ENCODE measurements at regions not wholly inside any gene's neighbourhood (a gene's known extent, or its start where the extent isn't known, plus 50 kb on each side); places are given as distances from the start of the nearest gene placed in this dataset.

- no peak for DNase-seq
- no peak overlapping the region for H2BK5ac ChIP-seq (ENCODE audit: low read depth, low read length, poor library complexity)
- H3K27me3 ChIP-seq (ENCODE audit: insufficient read depth, low read length): no peaks in the 10 kb centered on the region
- H2AFZ ChIP-seq (ENCODE audit: insufficient read depth, low read length, poor library complexity): no peak overlapping the region
- no peaks in the 10 kb centered on the region for H3K4me1 ChIP-seq (ENCODE audit: control insufficient read depth in 1 of 2, insufficient read depth in 2 of 2, low read length in 2 of 2)
- no peaks in the 10 kb centered on the region for H3K79me1 ChIP-seq (ENCODE audit: low read length)
- H3K4me3 ChIP-seq (ENCODE audit: low read depth, low read length): no peak overlapping the region
- no peak overlapping the region for H2BK120ac ChIP-seq (ENCODE audit: insufficient read depth, low read length, poor library complexity)
- H3K4ac ChIP-seq (ENCODE audit: low read depth, low read length): no peak overlapping the region
- H4K12ac ChIP-seq (ENCODE audit: low read depth, low read length): no peak overlapping the region
- H3K79me2 ChIP-seq (ENCODE audit: control insufficient read depth, insufficient read depth, low read length, poor library complexity): no peaks in the 10 kb centered on the region
- no peaks in the 10 kb centered on the region for H3K9me3 ChIP-seq (ENCODE audit: insufficient read depth, low read depth, low read length)
- H3K9ac ChIP-seq (ENCODE audit: low read length): no peak overlapping the region
- H3K36me3 ChIP-seq (ENCODE audit: control insufficient read depth in 1 of 2, insufficient read depth in 2 of 2, low read length in 2 of 2): no peaks in the 10 kb centered on the region
- no peak overlapping the region for H3K27ac ChIP-seq (ENCODE audit: low read depth, low read length)
- H4K91ac ChIP-seq (ENCODE audit: low read depth, low read length): no peak overlapping the region
- H4K8ac ChIP-seq (ENCODE audit: low read depth, low read length): no peak overlapping the region
- no peak overlapping the region for H3K14ac ChIP-seq (ENCODE audit: low read length)
- no peak overlapping the region for H3K18ac ChIP-seq (ENCODE audit: low read length)
- no peak overlapping the region for H3K23ac ChIP-seq (ENCODE audit: low read length)
- no peak overlapping the region for H3K4me2 ChIP-seq (ENCODE audit: low read length)
- H2BK12ac ChIP-seq (ENCODE audit: low read length): no peak overlapping the region
- H2AK5ac ChIP-seq (ENCODE audit: low read length): no peak overlapping the region
- WGBS (ENCODE audit: extremely low coverage, insufficient coverage, insufficient read length): no CpG with 5 or more reads among the region's 5 CpGs
Measured at GRCh38 chr18:72325307-72325706, 218.8 kb downstream of the CBLN2 start.

GRCh38 chr18:72324677-72325076 is 219.5 kb downstream of the CBLN2 start:
- no CpG with 5 or more reads among the region's 4 CpGs for WGBS (ENCODE audit: extremely low coverage, insufficient coverage, insufficient read length)
- Histone ChIP-seq H3K4me1 (ENCODE audit: control insufficient read depth in 1 of 2, insufficient read depth in 2 of 2, low read length in 2 of 2) (no peaks in the 10 kb centered on the region), H3K4ac (ENCODE audit: low read depth, low read length) (no peak overlapping the region), H4K12ac (ENCODE audit: low read depth, low read length) (no peak overlapping the region), H3K27ac (ENCODE audit: low read depth, low read length) (no peak overlapping the region), H2BK5ac (ENCODE audit: low read depth, low read length, poor library complexity) (no peak overlapping the region), H3K27me3 (ENCODE audit: insufficient read depth, low read length) (no peaks in the 10 kb centered on the region), H3K14ac (ENCODE audit: low read length) (no peak overlapping the region), H2BK12ac (ENCODE audit: low read length) (no peak overlapping the region), H3K9me3 (ENCODE audit: insufficient read depth, low read depth, low read length) (no peaks in the 10 kb centered on the region), H3K79me2 (ENCODE audit: control insufficient read depth, insufficient read depth, low read length, poor library complexity) (no peaks in the 10 kb centered on the region), H3K23ac (ENCODE audit: low read length) (no peak overlapping the region), H4K8ac (ENCODE audit: low read depth, low read length) (no peak overlapping the region), H3K4me3 (ENCODE audit: low read depth, low read length) (no peak overlapping the region), H4K91ac (ENCODE audit: low read depth, low read length) (no peak overlapping the region), H3K9ac (ENCODE audit: low read length) (no peak overlapping the region), H3K36me3 (ENCODE audit: control insufficient read depth in 1 of 2, insufficient read depth in 2 of 2, low read length in 2 of 2) (no peaks in the 10 kb centered on the region), H2BK120ac (ENCODE audit: insufficient read depth, low read length, poor library complexity) (no peak overlapping the region), H3K18ac (ENCODE audit: low read length) (no peak overlapping the region), H2AFZ (ENCODE audit: insufficient read depth, low read length, poor library complexity) (no peak overlapping the region), H3K79me1 (ENCODE audit: low read length) (no peaks in the 10 kb centered on the region), H2AK5ac (ENCODE audit: low read length) (no peak overlapping the region), H3K4me2 (ENCODE audit: low read length) (no peak overlapping the region)
- no peak for DNase-seq

- Histone ChIP-seq H3K9ac (ENCODE audit: low read length) (no peak overlapping the region), H3K4me1 (ENCODE audit: control insufficient read depth in 1 of 2, insufficient read depth in 2 of 2, low read length in 2 of 2) (no peaks in the 10 kb centered on the region), H4K8ac (ENCODE audit: low read depth, low read length) (no peak overlapping the region), H3K23ac (ENCODE audit: low read length) (no peak overlapping the region), H2AK5ac (ENCODE audit: low read length) (no peak overlapping the region), H3K14ac (ENCODE audit: low read length) (no peak overlapping the region), H4K91ac (ENCODE audit: low read depth, low read length) (no peak overlapping the region), H3K4ac (ENCODE audit: low read depth, low read length) (no peak overlapping the region), H3K9me3 (ENCODE audit: insufficient read depth, low read depth, low read length) (no peaks in the 10 kb centered on the region), H4K12ac (ENCODE audit: low read depth, low read length) (no peak overlapping the region), H3K4me2 (ENCODE audit: low read length) (no peak overlapping the region), H3K18ac (ENCODE audit: low read length) (no peak overlapping the region), H2BK5ac (ENCODE audit: low read depth, low read length, poor library complexity) (no peak overlapping the region), H3K79me2 (ENCODE audit: control insufficient read depth, insufficient read depth, low read length, poor library complexity) (no peaks in the 10 kb centered on the region), H3K36me3 (ENCODE audit: control insufficient read depth in 1 of 2, insufficient read depth in 2 of 2, low read length in 2 of 2) (no peaks in the 10 kb centered on the region), H3K79me1 (ENCODE audit: low read length) (no peaks in the 10 kb centered on the region), H2AFZ (ENCODE audit: insufficient read depth, low read length, poor library complexity) (no peak overlapping the region), H2BK12ac (ENCODE audit: low read length) (no peak overlapping the region), H3K4me3 (ENCODE audit: low read depth, low read length) (no peak overlapping the region), H3K27ac (ENCODE audit: low read depth, low read length) (no peak overlapping the region), H3K27me3 (ENCODE audit: insufficient read depth, low read length) (no peaks in the 10 kb centered on the region), H2BK120ac (ENCODE audit: insufficient read depth, low read length, poor library complexity) (no peak overlapping the region)
- no CpG with 5 or more reads among the region's 3 CpGs for WGBS (ENCODE audit: extremely low coverage, insufficient coverage, insufficient read length)
- no peak for DNase-seq
Measured at GRCh38 chr18:72316497-72316896, 227.6 kb downstream of the CBLN2 start.

- H3K4me2 ChIP-seq (ENCODE audit: low read length): no peak overlapping the region
- H3K4me1 ChIP-seq (ENCODE audit: control insufficient read depth in 1 of 2, insufficient read depth in 2 of 2, low read length in 2 of 2): no peaks in the 10 kb centered on the region
- no CpG with 5 or more reads among the region's 8 CpGs for WGBS (ENCODE audit: extremely low coverage, insufficient coverage, insufficient read length)
- no peak overlapping the region for H3K18ac ChIP-seq (ENCODE audit: low read length)
- H2BK5ac ChIP-seq (ENCODE audit: low read depth, low read length, poor library complexity): no peak overlapping the region
- no peak overlapping the region for H2BK120ac ChIP-seq (ENCODE audit: insufficient read depth, low read length, poor library complexity)
- no peaks in the 10 kb centered on the region for H3K27me3 ChIP-seq (ENCODE audit: insufficient read depth, low read length)
- no peak overlapping the region for H4K91ac ChIP-seq (ENCODE audit: low read depth, low read length)
- no peak overlapping the region for H2AFZ ChIP-seq (ENCODE audit: insufficient read depth, low read length, poor library complexity)
- no peak overlapping the region for H4K12ac ChIP-seq (ENCODE audit: low read depth, low read length)
- H3K4ac ChIP-seq (ENCODE audit: low read depth, low read length): no peak overlapping the region
- no peak overlapping the region for H4K8ac ChIP-seq (ENCODE audit: low read depth, low read length)
- no peak overlapping the region for H2BK12ac ChIP-seq (ENCODE audit: low read length)
- H3K79me2 ChIP-seq (ENCODE audit: control insufficient read depth, insufficient read depth, low read length, poor library complexity): no peaks in the 10 kb centered on the region
- no peak overlapping the region for H3K9ac ChIP-seq (ENCODE audit: low read length)
- H3K79me1 ChIP-seq (ENCODE audit: low read length): no peaks in the 10 kb centered on the region
- no peak for DNase-seq
- no peak overlapping the region for H3K27ac ChIP-seq (ENCODE audit: low read depth, low read length)
- H3K9me3 ChIP-seq (ENCODE audit: insufficient read depth, low read depth, low read length): no peaks in the 10 kb centered on the region
- H3K14ac ChIP-seq (ENCODE audit: low read length): no peak overlapping the region
- H3K23ac ChIP-seq (ENCODE audit: low read length): no peak overlapping the region
- H2AK5ac ChIP-seq (ENCODE audit: low read length): no peak overlapping the region
- no peak overlapping the region for H3K4me3 ChIP-seq (ENCODE audit: low read depth, low read length)
- H3K36me3 ChIP-seq (ENCODE audit: control insufficient read depth in 1 of 2, insufficient read depth in 2 of 2, low read length in 2 of 2): no peaks in the 10 kb centered on the region
Measured at GRCh38 chr18:72283148-72283925, 260.8 kb downstream of the CBLN2 start.
